ENCODE measurements at regions not wholly inside any gene's neighbourhood (a gene's known extent, or its start where the extent isn't known, plus 50 kb on each side); places are given as distances from the start of the nearest gene placed in this dataset.

GRCh38 chr11:110027627-110028371 lies 65.4 kb upstream of the ZC3H12C start:
- H3K9ac ChIP-seq: no peak overlapping the region
- H3K4me1 ChIP-seq: peaks cover 20% of the 10 kb centered on the region
- no peaks in the 10 kb centered on the region for H3K79me2 ChIP-seq (ENCODE audit: low read depth)
- H2AFZ ChIP-seq (replicated peaks): no peak overlapping the region
- H4K20me1 ChIP-seq (ENCODE audit: low read depth): no peaks in the 10 kb centered on the region
- no peak for DNase-seq (ENCODE audit: low spot score)
- Mint-ChIP-seq H3K27me3 (ENCODE audit: insufficient read depth, low read depth) (no peaks in the 10 kb centered on the region), H3K4me3 (no peak overlapping the region), H3K36me3 (no peaks in the 10 kb centered on the region), H3K27ac (peak overlapping the region; percentile 4), H3K9me3 (no peaks in the 10 kb centered on the region), H3K4me1 (peaks cover 34% of the 10 kb centered on the region)
- H3K36me3 ChIP-seq: no peaks in the 10 kb centered on the region
- no peaks in the 10 kb centered on the region for H3F3A ChIP-seq (ENCODE audit: low read depth)
- H3K9me3 ChIP-seq (ENCODE audit: low read depth): no peaks in the 10 kb centered on the region
- H3K4me2 ChIP-seq: no peak overlapping the region
- H3K27me3 ChIP-seq: no peaks in the 10 kb centered on the region
- no peak overlapping the region for H3K4me3 ChIP-seq
- TF ChIP-seq EZH2 (IDR thresholded peaks at IDR 0.05) (no peak), CTCF (IDR thresholded peaks at IDR 0.05) (no peak), EZH2phosphoT487 (IDR thresholded peaks at IDR 0.05) (no peak)
- H3K27ac ChIP-seq: no peak overlapping the region

GRCh38 chr11:110028921-110029320 lies 64.3 kb upstream of the ZC3H12C start:
- Mint-ChIP-seq H3K4me1 (peaks cover 35% of the 10 kb centered on the region), H3K4me3 (no peak overlapping the region), H3K27me3 (ENCODE audit: insufficient read depth, low read depth) (no peaks in the 10 kb centered on the region), H3K36me3 (no peaks in the 10 kb centered on the region), H3K27ac (no peak overlapping the region), H3K9me3 (no peaks in the 10 kb centered on the region)
- Histone ChIP-seq H3K27me3 (no peaks in the 10 kb centered on the region), H4K20me1 (ENCODE audit: low read depth) (no peaks in the 10 kb centered on the region), H3K4me1 (peaks cover 20% of the 10 kb centered on the region), H2AFZ (replicated peaks) (no peak overlapping the region), H3F3A (ENCODE audit: low read depth) (no peaks in the 10 kb centered on the region), H3K4me2 (no peak overlapping the region), H3K27ac (no peak overlapping the region), H3K4me3 (no peak overlapping the region), H3K36me3 (no peaks in the 10 kb centered on the region), H3K79me2 (ENCODE audit: low read depth) (no peaks in the 10 kb centered on the region), H3K9me3 (ENCODE audit: low read depth) (no peaks in the 10 kb centered on the region), H3K9ac (no peak overlapping the region)
- TF ChIP-seq CTCF (IDR thresholded peaks at IDR 0.05) (no peak), EZH2phosphoT487 (IDR thresholded peaks at IDR 0.05) (no peak), EZH2 (IDR thresholded peaks at IDR 0.05) (no peak)
- no peak for DNase-seq (ENCODE audit: low spot score)

GRCh38 chr11:110029714-110030113 lies 63.5 kb upstream of the ZC3H12C start:
- Histone ChIP-seq H3K79me2 (ENCODE audit: low read depth) (no peaks in the 10 kb centered on the region), H2AFZ (replicated peaks) (no peak overlapping the region), H3K4me1 (peaks cover 20% of the 10 kb centered on the region), H3K4me2 (no peak overlapping the region), H3F3A (ENCODE audit: low read depth) (no peaks in the 10 kb centered on the region), H3K9me3 (ENCODE audit: low read depth) (no peaks in the 10 kb centered on the region), H3K9ac (no peak overlapping the region), H3K36me3 (no peaks in the 10 kb centered on the region), H4K20me1 (ENCODE audit: low read depth) (no peaks in the 10 kb centered on the region), H3K4me3 (no peak overlapping the region), H3K27me3 (no peaks in the 10 kb centered on the region), H3K27ac (no peak overlapping the region)
- DNase-seq (ENCODE audit: low spot score): no peak
- Mint-ChIP-seq H3K27ac (no peak overlapping the region), H3K4me1 (peaks cover 35% of the 10 kb centered on the region), H3K9me3 (no peaks in the 10 kb centered on the region), H3K4me3 (no peak overlapping the region), H3K36me3 (no peaks in the 10 kb centered on the region), H3K27me3 (ENCODE audit: insufficient read depth, low read depth) (no peaks in the 10 kb centered on the region)
- TF ChIP-seq EZH2 (IDR thresholded peaks at IDR 0.05) (no peak), EZH2phosphoT487 (IDR thresholded peaks at IDR 0.05) (no peak), CTCF (IDR thresholded peaks at IDR 0.05) (no peak)
